ENCODE measurements at regions not wholly inside any gene's neighbourhood (a gene's known extent, or its start where the extent isn't known, plus 50 kb on each side); places are given as distances from the start of the nearest gene placed in this dataset.

- Histone ChIP-seq H3K27ac (ENCODE audit: insufficient read depth, low read depth, low read length) (no peak overlapping the region), H3K4me1 (ENCODE audit: control insufficient read depth, extremely low read depth, insufficient read depth, low read length) (no peaks in the 10 kb centered on the region), H3K9me3 (replicated peaks; ENCODE audit: control insufficient read depth, insufficient read depth, low read length) (no peaks in the 10 kb centered on the region), H3K4me2 (ENCODE audit: insufficient read depth, low read length) (no peak overlapping the region), H3K27me3 (ENCODE audit: control insufficient read depth in 2 of 2, insufficient read depth in 2 of 2, low read length in 2 of 2) (no peaks in the 10 kb centered on the region), H2AFZ (ENCODE audit: low read depth, low read length) (no peak overlapping the region), H3K36me3 (ENCODE audit: control insufficient read depth in 2 of 2, extremely low read depth in 1 of 2, insufficient read depth in 2 of 2, low read length in 2 of 2) (no peaks in the 10 kb centered on the region), H3K9me1 (replicated peaks; ENCODE audit: control insufficient read depth, extremely low read depth, insufficient read depth, low read length) (no peaks in the 10 kb centered on the region), H3K4me3 (replicated peaks in 1 of 3; ENCODE audit: insufficient read depth in 1 of 3, low read depth in 1 of 3, low read length in 3 of 3) (no peak overlapping the region), H3K9ac (replicated peaks; ENCODE audit: extremely low read depth, insufficient read depth, low read length) (no peak overlapping the region), H4K20me1 (replicated peaks; ENCODE audit: control insufficient read depth, extremely low read depth, insufficient read depth, low read length) (no peaks in the 10 kb centered on the region), H3K79me2 (ENCODE audit: control insufficient read depth, insufficient read depth, low read length) (no peaks in the 10 kb centered on the region)
- TF ChIP-seq GATA2 (IDR thresholded peaks at IDR 0.05; ENCODE audit: insufficient read depth, insufficient read length, low read depth, low read length) (no peak), MYC (IDR thresholded peaks at IDR 0.05; ENCODE audit: low read depth, low read length) (no peak), POLR2A (IDR thresholded peaks at IDR 0.05; ENCODE audit: low read depth, low read length) (no peak), EZH2 (IDR thresholded peaks at IDR 0.05; ENCODE audit: borderline replicate concordance, low read depth, low read length, severe bottlenecking) (no peak), POLR2AphosphoS5 (IDR thresholded peaks at IDR 0.05; ENCODE audit: insufficient read depth, low read depth, low read length) (no peak), JUN (IDR thresholded peaks at IDR 0.05; ENCODE audit: borderline replicate concordance, insufficient read depth, insufficient read length, low read depth) (no peak), FOS (IDR thresholded peaks at IDR 0.05; ENCODE audit: borderline replicate concordance, insufficient read depth, low read length) (no peak), MAX (IDR thresholded peaks at IDR 0.05; ENCODE audit: insufficient read depth, insufficient read length) (no peak), CTCF (IDR thresholded peaks at IDR 0.05; ENCODE audit: extremely low read depth in 1 of 2, insufficient read depth in 1 of 2, low read depth in 1 of 2, low read length in 2 of 2) (no peak)
- intact Hi-C loops (cut with micrococcal nuclease) = no loop called here
- POLR2A ChIA-PET = no interaction called here
- FAIRE-seq (no peak), DNase-seq (ENCODE audit: low read depth, low spot score) (no peak)
- dilution Hi-C loops (cut with MboI; ENCODE audit: extremely low pct_ligation_motif_present, low sequenced_read_pairs) = no loop called here
- no TSS peak for BruUV-seq (replicated peaks)
- CTCF ChIA-PET = no interaction called here
These were observed 139.1 kb upstream of the SPTLC3 start for GRCh38 chr20:12869669-12870068.
